Gastrocnemius medialis (tissue), 4 donors: ENCODE measurements at regions not wholly inside any gene's neighbourhood (a gene's known extent, or its start where the extent isn't known, plus 50 kb on each side); places are given as distances from the start of the nearest gene placed in this dataset.

Experiments used
- CTCF ChIP-seq, 5 experiments: fragments of 450-650 bp in 3 of 5; fragments of 200-600 bp in 2 of 5; sonication (generic) in 2 of 5; IDR thresholded peaks in 4 of 5; conservative IDR thresholded peaks in 1 of 5; 1 replicate in 4 of 5; 2 replicates in 1 of 5; pipeline ENCODE4 v1.5.1; 2016 to 2019; ENCODE audit warnings: antibody characterized with exemption in 5 of 5, mild to moderate bottlenecking in 3 of 5, moderate library complexity in 3 of 5
- POLR2A ChIP-seq, 2 donors: fragments of 450-650 bp; IDR thresholded peaks; one replicate each; pipeline ENCODE4 v1.6.1; 2017; ENCODE audit warnings: antibody characterized with exemption in 2 of 2, mild to moderate bottlenecking in 2 of 2, moderate library complexity in 2 of 2

GRCh38 chr10:117458571-117458970 lies 83.3 kb upstream of the PDZD8 start:
- no peak for TF ChIP-seq CTCF (IDR thresholded peaks at IDR 0.05 in 4 of 5, conservative IDR thresholded peaks at IDR 0.05 in 1 of 5)
- TF ChIP-seq POLR2A (IDR thresholded peaks at IDR 0.05): no peak
